Keratinocyte (primary cell): ENCODE measurements at regions not wholly inside any gene's neighbourhood (a gene's known extent, or its start where the extent isn't known, plus 50 kb on each side); places are given as distances from the start of the nearest gene placed in this dataset.

ENCODE experiments used
- DNase-seq: peaks from one replicate; pipeline ENCODE4 v3.0.0-alpha.2; 2011; ENCODE audit warnings: low read depth, missing footprints, low spot score
- FAIRE-seq: peaks from 2 replicates; lab custom pipeline; 2011; peaks lifted over from hg19 to GRCh38; lab: Jason Lieb, UNC
- H2AFZ ChIP-seq: 2 replicates; pipeline ENCODE4 v1.6.0; 2012; ENCODE audit warnings: low read length, control low read depth, inconsistent platforms; ENCODE audit not compliant: control insufficient read depth
- H3K27ac ChIP-seq: 2 replicates; pipeline ENCODE4 v1.5.1; 2011; ENCODE audit warnings: low read length; ENCODE audit not compliant: control insufficient read depth, insufficient read depth
- H3K27me3 ChIP-seq: 3 replicates; pipeline ENCODE4 v1.6.0; 2011; ENCODE audit warnings: low read length; ENCODE audit not compliant: control insufficient read depth, insufficient read depth; ENCODE audit errors: extremely low read depth
- H3K36me3 ChIP-seq, 2 experiments: 2 replicates in 1 of 2; 3 replicates in 1 of 2; pipeline ENCODE4 v1.5.1; 2011; ENCODE audit warnings: low read length in 2 of 2, mild to moderate bottlenecking in 1 of 2; ENCODE audit not compliant: control insufficient read depth in 2 of 2, insufficient read depth in 2 of 2; ENCODE audit errors: extremely low read depth in 1 of 2
- H3K4me1 ChIP-seq: 3 replicates; pipeline ENCODE4 v1.5.1; 2011; ENCODE audit warnings: low read length; ENCODE audit not compliant: control insufficient read depth, insufficient read depth; ENCODE audit errors: extremely low read depth
- H3K4me2 ChIP-seq: 3 replicates; pipeline ENCODE4 v1.6.0; 2011; ENCODE audit warnings: low read depth, low read length; ENCODE audit not compliant: control insufficient read depth, insufficient read depth; ENCODE audit errors: extremely low read depth
- H3K4me3 ChIP-seq, 3 experiments: fragments of 200-600 bp in 1 of 3; sonication (generic) in 1 of 3; 2 replicates in 2 of 3; 3 replicates in 1 of 3; pipeline ENCODE4 v1.5.1; 2011 to 2016; ENCODE audit warnings: low read length in 3 of 3, mild to moderate bottlenecking in 3 of 3, control low read depth in 2 of 3, inconsistent platforms in 1 of 3, low read depth in 1 of 3, mixed read lengths in 1 of 3, mixed run types in 1 of 3, moderate library complexity in 1 of 3; ENCODE audit not compliant: control insufficient read depth in 2 of 3, insufficient read depth in 2 of 3; ENCODE audit errors: extremely low read depth in 1 of 3
- H3K79me2 ChIP-seq: 2 replicates; pipeline ENCODE4 v1.6.0; 2012; ENCODE audit warnings: low read length; ENCODE audit not compliant: control insufficient read depth, insufficient read depth
- H3K9ac ChIP-seq: 3 replicates; pipeline ENCODE4 v1.6.0; 2011; ENCODE audit warnings: low read length; ENCODE audit not compliant: control insufficient read depth, insufficient read depth; ENCODE audit errors: extremely low read depth
- H3K9me1 ChIP-seq: 3 replicates; pipeline ENCODE4 v1.6.0; 2011; ENCODE audit warnings: low read length; ENCODE audit not compliant: control insufficient read depth, insufficient read depth; ENCODE audit errors: extremely low read depth
- H3K9me3 ChIP-seq: 2 replicates; pipeline ENCODE4 v1.5.1; 2012; ENCODE audit warnings: low read depth, low read length; ENCODE audit not compliant: control insufficient read depth
- H4K20me1 ChIP-seq: 3 replicates; pipeline ENCODE4 v1.6.0; 2011; ENCODE audit warnings: low read length; ENCODE audit not compliant: control insufficient read depth, insufficient read depth; ENCODE audit errors: extremely low read depth
- CTCF ChIP-seq, 3 experiments: IDR thresholded peaks in 1 of 3; conservative IDR thresholded peaks in 1 of 3; optimal IDR thresholded peaks in 1 of 3; 2 replicates in 2 of 3; 3 replicates in 1 of 3; pipeline versions ENCODE3 to v1.5.1; 2011; ENCODE audit warnings: low read length in 3 of 3, mild to moderate bottlenecking in 3 of 3, moderate library complexity in 2 of 3, control low read depth in 1 of 3, inconsistent platforms in 1 of 3; ENCODE audit not compliant: insufficient read depth in 2 of 3; ENCODE audit errors: extremely low read depth in 1 of 3
- EZH2 ChIP-seq: IDR thresholded peaks from one replicate; pipeline ENCODE4 v1.6.1; 2012; ENCODE audit warnings: inconsistent platforms, mild to moderate bottlenecking, low read length, moderate library complexity
- dilution Hi-C: fragments of 300-500 bp; cut with MboI; formaldehyde crosslinking; loops from one replicate; pipeline ENCODE4 v1.7.0; 2020; ENCODE audit warnings: low sequenced_read_pairs; ENCODE audit not compliant: extremely low pct_ligation_motif_present

GRCh38 chr15:98134905-98135304 is 174.4 kb downstream of the ARRDC4 start:
- Histone ChIP-seq H3K79me2 (no peaks in the 10 kb centered on the region), H3K9ac (no peak overlapping the region), H3K27me3 (no peaks in the 10 kb centered on the region), H2AFZ (no peak overlapping the region), H4K20me1 (no peaks in the 10 kb centered on the region), H3K4me3 (no peak overlapping the region), H3K4me1 (no peaks in the 10 kb centered on the region), H3K4me2 (no peak overlapping the region), H3K9me1 (no peaks in the 10 kb centered on the region), H3K9me3 (no peaks in the 10 kb centered on the region), H3K27ac (no peak overlapping the region), H3K36me3 (no peaks in the 10 kb centered on the region)
- dilution Hi-C loops, result no loop called here
- DNase-seq (no peak), FAIRE-seq (no peak)
- TF ChIP-seq CTCF (optimal IDR thresholded peaks at IDR 0.05 in 1 of 3, IDR thresholded peaks at IDR 0.05 in 1 of 3, conservative IDR thresholded peaks at IDR 0.05 in 1 of 3; ENCODE audit: extremely low read depth in 1 of 3, insufficient read depth in 2 of 3, low read length in 3 of 3) (no peak), EZH2 (no peak)

- H3K4me2 ChIP-seq, result no peak overlapping the region
- H3K27ac ChIP-seq, result no peak overlapping the region
- H3K4me1 ChIP-seq, result peaks cover under 1% of the 10 kb centered on the region
- H3K4me3 ChIP-seq, result no peak overlapping the region
- dilution Hi-C loops, result no loop called here
- DNase-seq, result no peak
- no peaks in the 10 kb centered on the region for H3K79me2 ChIP-seq
- FAIRE-seq, result no peak
- H3K9ac ChIP-seq, result no peak overlapping the region
- H3K36me3 ChIP-seq, result no peaks in the 10 kb centered on the region
- H3K27me3 ChIP-seq, result no peaks in the 10 kb centered on the region
- TF ChIP-seq EZH2, result no peak
- TF ChIP-seq CTCF (optimal IDR thresholded peaks at IDR 0.05 in 1 of 3, IDR thresholded peaks at IDR 0.05 in 1 of 3, conservative IDR thresholded peaks at IDR 0.05 in 1 of 3; ENCODE audit: extremely low read depth in 1 of 3, insufficient read depth in 2 of 3, low read length in 3 of 3), result no peak
- no peak overlapping the region for H2AFZ ChIP-seq
- no peaks in the 10 kb centered on the region for H3K9me3 ChIP-seq
- no peaks in the 10 kb centered on the region for H4K20me1 ChIP-seq
- H3K9me1 ChIP-seq, result no peaks in the 10 kb centered on the region
Observed at GRCh38 chr15:98138910-98139309, 178.4 kb downstream of the ARRDC4 start.
